Colonic mucosa (tissue), 4 donors: ENCODE measurements at regions not wholly inside any gene's neighbourhood (a gene's known extent, or its start where the extent isn't known, plus 50 kb on each side); places are given as distances from the start of the nearest gene placed in this dataset.

Source experiments
- DNase-seq: peaks from one replicate; pipeline ENCODE4 v3.0.0-alpha.2; 2020
- H3K27ac ChIP-seq: fragments of 200-600 bp; one replicate; pipeline ENCODE4 v1.8.0; 2021
- H3K27me3 ChIP-seq: fragments of 200-600 bp; one replicate; pipeline ENCODE4 v1.8.0; 2021
- H3K36me3 ChIP-seq: fragments of 200-600 bp; one replicate; pipeline ENCODE4 v1.8.0; 2021
- H3K4me1 ChIP-seq: fragments of 200-600 bp; one replicate; pipeline ENCODE4 v1.8.0; 2021; ENCODE audit warnings: mild to moderate bottlenecking
- H3K4me3 ChIP-seq: fragments of 200-600 bp; one replicate; pipeline ENCODE4 v1.8.0; 2021
- H3K9ac ChIP-seq, 2 donors: one replicate each; pipeline ENCODE4 v1.7.0; 2013; ENCODE audit warnings: control low read depth in 2 of 2, low read depth in 2 of 2, low read length in 2 of 2
- H3K9me3 ChIP-seq: fragments of 200-600 bp; one replicate; pipeline ENCODE4 v1.8.0; 2021
- intact Hi-C: fragments of 100-400 bp; cut with DNase I; formaldehyde crosslinking; loops from one replicate; pipeline ENCODE4 v1.14.1; 2022
- TF ChIP-seq, protein P1 (sequence below): fragments of 200-600 bp; IDR thresholded peaks from one replicate; pipeline ENCODE4 v1.8.0; 2022; ENCODE audit warnings: antibody characterized with exemption, mild to moderate bottlenecking
- donor health status: healthy.
- donor health status: DM: no; HTN: no; CAD: no.
- donor health status: DM: no; HTN: no; CAD: no.

DNA sequence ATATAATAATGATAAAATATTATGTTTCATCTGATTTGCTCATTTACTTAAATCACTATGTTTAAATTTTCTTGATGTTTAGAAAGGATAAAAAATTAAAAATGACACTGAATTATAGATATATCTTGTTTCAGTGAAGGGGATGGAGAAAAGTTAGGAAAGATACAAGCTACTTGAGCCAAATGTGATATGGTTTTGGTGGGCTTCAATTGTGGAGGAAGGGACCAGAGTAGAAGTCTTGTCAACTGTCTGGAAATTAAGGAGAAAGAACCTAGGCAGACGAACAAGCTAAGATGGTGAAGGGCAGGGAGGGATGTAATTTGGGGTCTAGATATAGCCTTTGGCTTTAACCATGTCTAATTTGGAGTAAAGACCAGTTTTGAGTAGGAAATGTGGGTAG is 186.4 kb upstream of the MMS22L start:
- H3K9me3 ChIP-seq: no peaks in the 10 kb centered on the region
- no peak overlapping the region for H3K9ac ChIP-seq

DNA sequence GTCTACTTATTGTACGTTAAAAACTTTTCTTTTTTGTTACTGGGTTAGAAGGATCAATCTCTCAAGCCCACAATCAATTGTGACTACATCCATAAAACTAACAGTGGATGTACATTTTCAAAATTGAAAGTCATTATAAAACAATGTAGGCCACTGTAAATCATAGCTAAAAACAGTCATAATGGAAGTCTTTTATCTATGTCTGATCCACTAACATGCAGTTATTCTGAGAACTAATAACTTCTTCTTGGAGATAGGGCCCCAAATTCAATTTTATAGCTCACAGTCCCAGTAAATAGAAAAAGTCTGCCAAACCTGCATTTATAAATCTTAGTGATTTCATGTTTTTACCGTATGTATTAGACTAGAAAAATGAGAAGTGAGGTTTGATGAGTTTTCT is 187.3 kb upstream of the MMS22L start:
- Histone ChIP-seq H3K27ac (no peak overlapping the region), H3K4me3 (no peak overlapping the region), H3K27me3 (no peaks in the 10 kb centered on the region), H3K9me3 (no peaks in the 10 kb centered on the region), H3K4me1 (no peaks in the 10 kb centered on the region), H3K9ac (no peak overlapping the region), H3K36me3 (no peaks in the 10 kb centered on the region)
- TF ChIP-seq, protein P1, sequence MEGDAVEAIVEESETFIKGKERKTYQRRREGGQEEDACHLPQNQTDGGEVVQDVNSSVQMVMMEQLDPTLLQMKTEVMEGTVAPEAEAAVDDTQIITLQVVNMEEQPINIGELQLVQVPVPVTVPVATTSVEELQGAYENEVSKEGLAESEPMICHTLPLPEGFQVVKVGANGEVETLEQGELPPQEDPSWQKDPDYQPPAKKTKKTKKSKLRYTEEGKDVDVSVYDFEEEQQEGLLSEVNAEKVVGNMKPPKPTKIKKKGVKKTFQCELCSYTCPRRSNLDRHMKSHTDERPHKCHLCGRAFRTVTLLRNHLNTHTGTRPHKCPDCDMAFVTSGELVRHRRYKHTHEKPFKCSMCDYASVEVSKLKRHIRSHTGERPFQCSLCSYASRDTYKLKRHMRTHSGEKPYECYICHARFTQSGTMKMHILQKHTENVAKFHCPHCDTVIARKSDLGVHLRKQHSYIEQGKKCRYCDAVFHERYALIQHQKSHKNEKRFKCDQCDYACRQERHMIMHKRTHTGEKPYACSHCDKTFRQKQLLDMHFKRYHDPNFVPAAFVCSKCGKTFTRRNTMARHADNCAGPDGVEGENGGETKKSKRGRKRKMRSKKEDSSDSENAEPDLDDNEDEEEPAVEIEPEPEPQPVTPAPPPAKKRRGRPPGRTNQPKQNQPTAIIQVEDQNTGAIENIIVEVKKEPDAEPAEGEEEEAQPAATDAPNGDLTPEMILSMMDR: no peak
- no peak for DNase-seq
- intact Hi-C loops: no loop called here

More for the DNA sequence above, 186.4 kb upstream of the MMS22L start:
- no peak for DNase-seq
- no peaks in the 10 kb centered on the region for H3K27me3 ChIP-seq
- no peaks in the 10 kb centered on the region for H3K4me1 ChIP-seq
- no peak overlapping the region for H3K4me3 ChIP-seq
- H3K36me3 ChIP-seq: no peaks in the 10 kb centered on the region
- TF ChIP-seq, protein P1: no peak
- intact Hi-C loops: no loop called here
- no peak overlapping the region for H3K27ac ChIP-seq

DNA sequence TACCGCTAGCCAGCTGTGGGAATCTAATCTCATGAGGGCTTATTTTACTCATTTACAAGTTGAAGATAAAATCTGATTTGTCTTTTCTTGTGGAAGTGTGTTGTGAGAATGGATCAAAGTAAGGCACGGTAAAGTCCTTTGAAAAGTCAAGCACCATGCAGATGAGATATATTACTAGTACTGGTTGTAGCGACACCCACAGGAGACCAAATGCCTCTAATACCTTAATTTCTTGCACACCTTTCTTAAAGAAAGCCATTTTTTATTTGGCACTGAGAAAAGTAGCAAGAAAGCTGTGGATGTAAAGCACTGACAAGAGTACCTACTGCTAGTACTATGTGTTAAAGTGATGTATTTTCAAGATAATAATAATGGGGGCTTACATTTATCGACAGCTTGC is 191.0 kb upstream of the MMS22L start:
- intact Hi-C loops: no loop called here
- Histone ChIP-seq H3K27ac (no peak overlapping the region), H3K9me3 (no peaks in the 10 kb centered on the region), H3K4me3 (no peak overlapping the region), H3K27me3 (no peaks in the 10 kb centered on the region), H3K4me1 (no peaks in the 10 kb centered on the region), H3K36me3 (no peaks in the 10 kb centered on the region), H3K9ac (no peak overlapping the region)
- TF ChIP-seq, protein P1: no peak
- no peak for DNase-seq

DNA sequence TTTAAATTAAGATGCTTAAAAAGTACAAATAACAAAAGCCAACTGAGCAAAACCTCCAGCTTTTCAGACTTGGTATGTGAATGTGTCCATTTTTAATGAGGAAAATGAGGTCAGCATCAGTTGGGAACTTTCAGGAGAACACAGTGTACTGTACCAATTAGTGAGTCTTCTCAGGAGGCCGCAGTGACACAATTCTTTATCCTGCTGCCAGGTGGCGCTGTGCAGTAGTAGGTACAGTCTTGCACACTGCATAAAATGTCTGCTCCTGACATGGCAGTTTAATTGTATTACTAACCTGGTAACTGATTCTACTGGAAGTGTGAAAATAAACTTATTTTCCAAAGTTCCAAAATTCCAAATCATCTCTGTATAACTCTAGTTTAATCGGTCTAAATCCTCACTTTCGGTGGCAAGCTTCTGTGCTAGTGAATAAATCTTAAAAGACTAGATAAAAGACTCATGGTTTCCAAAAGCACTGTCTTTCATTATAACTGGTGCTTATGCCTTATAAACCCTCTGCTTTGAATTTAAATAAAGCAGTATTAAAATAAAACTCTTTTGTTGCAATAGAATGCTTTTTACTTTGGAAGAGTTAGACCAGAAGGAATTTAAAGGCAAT is 214.8 kb upstream of the MMS22L start:
- Histone ChIP-seq H3K4me3 (no peak overlapping the region), H3K36me3 (no peaks in the 10 kb centered on the region), H3K27ac (no peak overlapping the region), H3K27me3 (no peaks in the 10 kb centered on the region), H3K9me3 (no peaks in the 10 kb centered on the region), H3K4me1 (no peaks in the 10 kb centered on the region), H3K9ac (no peak overlapping the region)
- DNase-seq: peak; percentile 54
- TF ChIP-seq, protein P1: peak; percentile 81
- intact Hi-C loops: loop anchor here (5.0 kb wide), 2 partner anchors 1349 to 1624 kb away; no protein-coding TSS in a partner anchor

DNA sequence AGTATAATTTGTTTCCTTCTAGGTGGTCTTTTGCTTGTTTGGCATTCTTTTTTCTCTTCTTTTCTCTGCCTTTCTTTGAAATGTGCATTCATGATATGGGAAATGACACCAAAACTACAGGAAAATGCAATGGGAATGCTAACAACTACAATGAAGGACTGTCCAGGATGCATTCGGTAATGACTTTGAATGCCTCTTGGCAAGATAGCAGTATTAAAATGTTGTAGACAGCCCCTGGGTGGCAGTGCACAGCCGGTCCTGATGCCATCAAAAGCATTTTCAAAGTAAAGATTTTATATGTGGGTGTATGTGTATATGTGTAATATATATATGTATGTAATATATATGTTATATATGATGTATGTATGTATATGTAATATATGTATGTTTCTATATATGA is 218.8 kb upstream of the MMS22L start:
- Histone ChIP-seq H3K27ac (no peak overlapping the region), H3K9ac (no peak overlapping the region), H3K4me1 (no peaks in the 10 kb centered on the region), H3K4me3 (no peak overlapping the region), H3K27me3 (no peaks in the 10 kb centered on the region), H3K36me3 (no peaks in the 10 kb centered on the region), H3K9me3 (no peaks in the 10 kb centered on the region)
- TF ChIP-seq, protein P1: no peak
- intact Hi-C loops: no loop called here
- DNase-seq: no peak
